ENCODE measurements at regions not wholly inside any gene's neighbourhood (a gene's known extent, or its start where the extent isn't known, plus 50 kb on each side); places are given as distances from the start of the nearest gene placed in this dataset.

DNA sequence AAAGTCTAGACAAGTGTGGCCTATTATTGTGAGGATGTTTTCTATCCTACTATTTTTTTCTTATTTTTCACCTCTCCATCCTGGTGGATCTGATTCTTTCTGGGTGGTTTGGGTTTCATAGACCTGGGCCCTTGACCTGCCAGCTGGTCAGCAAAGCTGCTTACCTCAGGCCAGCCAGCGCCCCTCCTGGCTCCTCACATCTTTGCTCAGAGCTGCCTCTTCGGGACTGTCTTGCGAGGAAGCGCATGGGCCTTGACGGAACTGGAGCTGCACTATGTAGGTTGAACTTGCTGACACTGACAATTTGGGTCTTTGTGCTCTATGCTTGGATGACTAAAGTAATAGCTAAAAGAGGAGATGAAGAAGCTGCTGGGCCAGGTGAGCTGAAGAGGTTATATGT, 138.5 kb upstream of the SYT6 start:
- TF ChIP-seq POLR2AphosphoS5 (IDR thresholded peaks at IDR 0.05) (no peak), POLR2A (IDR thresholded peaks at IDR 0.05) (no peak)
- TF ChIP-seq, protein P1, sequence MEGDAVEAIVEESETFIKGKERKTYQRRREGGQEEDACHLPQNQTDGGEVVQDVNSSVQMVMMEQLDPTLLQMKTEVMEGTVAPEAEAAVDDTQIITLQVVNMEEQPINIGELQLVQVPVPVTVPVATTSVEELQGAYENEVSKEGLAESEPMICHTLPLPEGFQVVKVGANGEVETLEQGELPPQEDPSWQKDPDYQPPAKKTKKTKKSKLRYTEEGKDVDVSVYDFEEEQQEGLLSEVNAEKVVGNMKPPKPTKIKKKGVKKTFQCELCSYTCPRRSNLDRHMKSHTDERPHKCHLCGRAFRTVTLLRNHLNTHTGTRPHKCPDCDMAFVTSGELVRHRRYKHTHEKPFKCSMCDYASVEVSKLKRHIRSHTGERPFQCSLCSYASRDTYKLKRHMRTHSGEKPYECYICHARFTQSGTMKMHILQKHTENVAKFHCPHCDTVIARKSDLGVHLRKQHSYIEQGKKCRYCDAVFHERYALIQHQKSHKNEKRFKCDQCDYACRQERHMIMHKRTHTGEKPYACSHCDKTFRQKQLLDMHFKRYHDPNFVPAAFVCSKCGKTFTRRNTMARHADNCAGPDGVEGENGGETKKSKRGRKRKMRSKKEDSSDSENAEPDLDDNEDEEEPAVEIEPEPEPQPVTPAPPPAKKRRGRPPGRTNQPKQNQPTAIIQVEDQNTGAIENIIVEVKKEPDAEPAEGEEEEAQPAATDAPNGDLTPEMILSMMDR (IDR thresholded peaks at IDR 0.05): no peak

All from stomach (tissue), 4 donors.